ENCODE measurements at regions not wholly inside any gene's neighbourhood (a gene's known extent, or its start where the extent isn't known, plus 50 kb on each side); places are given as distances from the start of the nearest gene placed in this dataset.

DNA sequence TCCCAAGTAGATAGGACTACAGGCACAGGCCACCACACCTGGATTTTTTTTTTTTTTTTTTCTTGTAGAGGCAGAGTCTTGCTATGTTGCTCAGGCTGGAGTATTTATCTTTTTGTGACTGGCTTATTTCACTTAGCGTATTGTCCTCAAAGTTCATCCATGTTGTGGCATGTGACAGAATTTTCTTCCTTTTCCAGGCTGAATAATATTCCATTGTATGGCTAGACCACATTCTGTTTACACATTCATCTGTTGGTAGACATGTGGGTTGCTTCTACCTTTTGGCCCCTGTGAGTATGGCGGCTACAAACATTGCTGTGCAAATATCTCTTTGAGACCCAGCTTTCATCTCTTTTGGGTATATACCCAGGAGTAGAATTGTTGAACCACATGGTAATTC, 160.2 kb upstream of the SMAD3 start:
- H3K36me3 Mint-ChIP-seq (ENCODE audit: unreplicated experiment), result no peaks in the 10 kb centered on the region
- H3K27me3 Mint-ChIP-seq (ENCODE audit: unreplicated experiment), result no peaks in the 10 kb centered on the region
- H3K4me1 Mint-ChIP-seq (ENCODE audit: unreplicated experiment), result peaks cover 6% of the 10 kb centered on the region

DNA sequence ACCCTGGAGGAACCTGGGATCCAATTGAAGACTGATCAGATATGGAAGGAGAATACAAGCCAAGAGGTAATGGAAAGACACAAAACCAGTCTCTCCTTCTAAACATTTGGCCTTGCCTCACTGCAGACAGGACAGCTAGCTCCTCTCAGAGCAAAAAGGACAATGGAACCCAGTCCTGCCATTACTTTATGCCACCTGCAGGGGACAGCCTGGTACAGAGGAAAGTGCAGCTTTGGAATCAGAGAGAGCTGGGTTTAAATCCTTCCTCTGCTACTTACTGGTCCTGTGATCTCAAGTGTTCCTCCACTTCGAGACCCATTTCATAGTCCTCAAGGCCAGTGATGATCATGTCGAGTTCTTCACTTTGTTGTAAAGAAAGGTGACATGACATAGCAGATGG, 159.4 kb upstream of the SMAD3 start:
- TF ChIP-seq, protein P1, sequence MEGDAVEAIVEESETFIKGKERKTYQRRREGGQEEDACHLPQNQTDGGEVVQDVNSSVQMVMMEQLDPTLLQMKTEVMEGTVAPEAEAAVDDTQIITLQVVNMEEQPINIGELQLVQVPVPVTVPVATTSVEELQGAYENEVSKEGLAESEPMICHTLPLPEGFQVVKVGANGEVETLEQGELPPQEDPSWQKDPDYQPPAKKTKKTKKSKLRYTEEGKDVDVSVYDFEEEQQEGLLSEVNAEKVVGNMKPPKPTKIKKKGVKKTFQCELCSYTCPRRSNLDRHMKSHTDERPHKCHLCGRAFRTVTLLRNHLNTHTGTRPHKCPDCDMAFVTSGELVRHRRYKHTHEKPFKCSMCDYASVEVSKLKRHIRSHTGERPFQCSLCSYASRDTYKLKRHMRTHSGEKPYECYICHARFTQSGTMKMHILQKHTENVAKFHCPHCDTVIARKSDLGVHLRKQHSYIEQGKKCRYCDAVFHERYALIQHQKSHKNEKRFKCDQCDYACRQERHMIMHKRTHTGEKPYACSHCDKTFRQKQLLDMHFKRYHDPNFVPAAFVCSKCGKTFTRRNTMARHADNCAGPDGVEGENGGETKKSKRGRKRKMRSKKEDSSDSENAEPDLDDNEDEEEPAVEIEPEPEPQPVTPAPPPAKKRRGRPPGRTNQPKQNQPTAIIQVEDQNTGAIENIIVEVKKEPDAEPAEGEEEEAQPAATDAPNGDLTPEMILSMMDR (IDR thresholded peaks at IDR 0.05), result no peak
- H3K4me1 Mint-ChIP-seq (ENCODE audit: unreplicated experiment), result peaks cover 6% of the 10 kb centered on the region
- no peaks in the 10 kb centered on the region for H3K36me3 Mint-ChIP-seq (ENCODE audit: unreplicated experiment)
- no peak overlapping the region for H3K27ac Mint-ChIP-seq (ENCODE audit: unreplicated experiment)
- H3K27me3 Mint-ChIP-seq (ENCODE audit: unreplicated experiment), result no peaks in the 10 kb centered on the region
- no peak for DNase-seq (ENCODE audit: extremely low spot score, unreplicated experiment)
- no peak overlapping the region for H3K4me3 Mint-ChIP-seq (ENCODE audit: unreplicated experiment)
- H3K9me3 Mint-ChIP-seq (ENCODE audit: unreplicated experiment), result no peaks in the 10 kb centered on the region

More for the DNA sequence above, 160.2 kb upstream of the SMAD3 start:
- no peak for DNase-seq (ENCODE audit: extremely low spot score, unreplicated experiment)
- Mint-ChIP-seq H3K9me3 (ENCODE audit: unreplicated experiment) (no peaks in the 10 kb centered on the region), H3K27ac (ENCODE audit: unreplicated experiment) (no peak overlapping the region), H3K4me3 (ENCODE audit: unreplicated experiment) (no peak overlapping the region)
- TF ChIP-seq, protein P1 (IDR thresholded peaks at IDR 0.05), result no peak

DNA sequence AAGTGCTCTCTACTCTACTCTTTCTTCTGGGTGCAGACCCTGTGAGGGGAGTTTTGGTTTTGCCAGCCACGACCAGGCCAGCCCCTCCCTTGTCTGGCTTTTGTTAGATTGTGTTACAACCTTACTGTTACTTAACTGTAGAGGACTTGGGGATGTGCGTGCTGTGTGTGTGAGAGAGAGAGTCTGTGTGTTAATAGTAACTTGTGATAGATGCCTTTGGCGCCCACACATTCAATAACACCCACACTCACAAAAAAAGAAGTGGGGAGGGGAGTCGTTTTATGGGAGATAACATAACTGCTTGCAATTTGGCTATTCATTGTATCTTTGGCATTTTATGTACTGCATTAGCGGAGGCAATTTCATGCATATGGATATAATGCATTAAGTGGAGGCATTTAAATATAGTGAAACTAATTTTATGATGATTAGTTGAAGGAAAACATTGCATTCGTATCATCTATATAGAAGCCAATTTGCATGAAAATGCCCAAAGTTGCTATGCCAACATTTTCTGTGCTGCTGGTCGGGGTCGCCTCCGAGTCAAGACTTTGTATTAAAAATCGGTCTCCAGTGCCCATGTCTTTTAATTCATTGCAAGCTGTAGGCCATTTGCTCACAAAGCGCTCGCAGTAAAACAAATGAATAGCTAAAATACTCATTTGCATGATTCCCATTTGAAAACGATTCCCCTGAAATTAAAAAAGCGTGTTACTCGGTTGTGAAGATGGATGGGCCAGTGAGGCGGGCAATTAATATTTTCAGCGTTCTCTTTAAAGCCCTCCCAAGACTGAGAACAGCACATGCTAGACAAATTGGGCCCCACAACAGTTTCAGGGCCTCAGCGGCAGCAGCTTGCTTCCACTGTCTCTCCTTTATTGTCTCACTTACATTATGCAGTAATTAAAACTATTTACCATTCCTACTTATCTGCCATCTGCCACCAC, 158.5 kb upstream of the SMAD3 start:
- Mint-ChIP-seq H3K36me3 (ENCODE audit: unreplicated experiment) (no peaks in the 10 kb centered on the region), H3K4me1 (ENCODE audit: unreplicated experiment) (peaks cover 4% of the 10 kb centered on the region), H3K4me3 (ENCODE audit: unreplicated experiment) (no peak overlapping the region), H3K9me3 (ENCODE audit: unreplicated experiment) (no peaks in the 10 kb centered on the region), H3K27ac (ENCODE audit: unreplicated experiment) (no peak overlapping the region), H3K27me3 (ENCODE audit: unreplicated experiment) (no peaks in the 10 kb centered on the region)
- DNase-seq (ENCODE audit: extremely low spot score, unreplicated experiment), result no peak
- TF ChIP-seq, protein P1 (IDR thresholded peaks at IDR 0.05), result no peak

DNA sequence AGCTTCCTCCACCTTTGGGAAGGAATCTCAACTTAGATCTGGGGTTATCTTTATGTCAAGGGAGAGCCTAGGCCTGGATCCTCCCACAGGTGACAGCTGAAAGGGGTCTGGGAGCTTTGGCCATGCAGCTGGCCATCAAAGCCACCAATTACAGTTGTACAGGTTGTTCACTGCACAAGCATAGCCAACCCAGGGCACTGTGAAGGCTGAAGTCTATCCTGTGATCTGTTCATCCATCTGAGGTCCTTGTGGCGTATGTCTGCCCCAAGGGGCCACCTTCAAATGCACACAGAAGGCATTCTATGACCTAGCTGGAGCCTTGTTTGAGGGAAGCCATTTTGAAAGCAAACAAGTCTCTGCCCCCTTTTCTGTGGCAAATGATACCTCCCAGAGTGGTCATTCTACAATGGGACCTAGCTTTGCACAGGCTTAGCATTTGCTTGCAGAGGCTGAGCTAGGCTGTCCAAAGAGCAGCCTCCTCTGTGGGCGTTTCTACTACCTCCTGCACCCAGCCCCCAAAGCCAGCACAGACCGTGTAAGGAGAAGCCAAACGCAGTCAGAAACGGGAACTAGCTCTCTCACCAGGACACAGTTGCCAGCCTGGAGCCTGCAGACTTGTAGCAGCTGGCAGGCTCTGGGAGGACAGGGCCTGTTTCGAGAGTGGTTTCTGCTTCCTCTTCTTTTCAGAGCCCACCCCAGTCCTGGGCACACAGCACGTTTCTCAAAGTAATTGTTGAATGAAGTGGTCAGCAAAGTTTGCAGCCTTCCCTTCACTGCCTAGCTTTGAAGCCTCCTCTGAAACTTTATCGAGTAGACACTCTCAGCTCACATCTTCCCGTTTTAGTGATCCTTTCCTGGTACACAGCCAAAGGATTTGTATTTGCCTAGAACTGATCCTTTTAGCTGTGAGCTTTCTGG, 157.3 kb upstream of the SMAD3 start:
- no peak for DNase-seq (ENCODE audit: extremely low spot score, unreplicated experiment)
- no peaks in the 10 kb centered on the region for H3K27me3 Mint-ChIP-seq (ENCODE audit: unreplicated experiment)
- H3K27ac Mint-ChIP-seq (ENCODE audit: unreplicated experiment), result no peak overlapping the region
- H3K36me3 Mint-ChIP-seq (ENCODE audit: unreplicated experiment), result no peaks in the 10 kb centered on the region
- peaks cover 4% of the 10 kb centered on the region for H3K4me1 Mint-ChIP-seq (ENCODE audit: unreplicated experiment)
- H3K4me3 Mint-ChIP-seq (ENCODE audit: unreplicated experiment), result no peak overlapping the region
- TF ChIP-seq, protein P1 (IDR thresholded peaks at IDR 0.05), result no peak
- no peaks in the 10 kb centered on the region for H3K9me3 Mint-ChIP-seq (ENCODE audit: unreplicated experiment)

DNA sequence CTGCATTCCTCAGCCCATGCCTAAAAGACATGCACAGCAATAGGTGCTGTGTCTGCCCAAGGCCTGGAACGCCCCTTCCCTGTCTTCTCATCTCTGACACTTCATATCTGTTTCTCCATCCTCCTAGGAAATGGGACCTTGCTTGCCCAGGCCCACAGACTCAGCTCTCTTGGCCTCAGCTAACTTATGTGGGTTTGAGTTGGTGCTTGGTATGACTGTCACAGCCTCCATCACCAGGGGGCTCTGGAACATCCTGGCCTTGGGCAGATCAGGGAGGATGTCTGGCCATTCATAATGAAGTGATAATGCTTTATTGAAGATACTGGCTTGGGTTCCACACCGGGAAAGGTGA, 156.7 kb upstream of the SMAD3 start:
- no peak overlapping the region for H3K27ac Mint-ChIP-seq (ENCODE audit: unreplicated experiment)
- TF ChIP-seq, protein P1 (IDR thresholded peaks at IDR 0.05), result no peak
- peaks cover 4% of the 10 kb centered on the region for H3K4me1 Mint-ChIP-seq (ENCODE audit: unreplicated experiment)
- no peaks in the 10 kb centered on the region for H3K36me3 Mint-ChIP-seq (ENCODE audit: unreplicated experiment)
- no peaks in the 10 kb centered on the region for H3K9me3 Mint-ChIP-seq (ENCODE audit: unreplicated experiment)
- no peaks in the 10 kb centered on the region for H3K27me3 Mint-ChIP-seq (ENCODE audit: unreplicated experiment)
- H3K4me3 Mint-ChIP-seq (ENCODE audit: unreplicated experiment), result no peak overlapping the region
- no peak for DNase-seq (ENCODE audit: extremely low spot score, unreplicated experiment)
